ENCODE measurements at regions not wholly inside any gene's neighbourhood (a gene's known extent, or its start where the extent isn't known, plus 50 kb on each side); places are given as distances from the start of the nearest gene placed in this dataset.
"Not testable (repeated sequence)": the region's sequence is repeated elsewhere in the genome, so short reads cannot be mapped to it uniquely, and the experiment has no call there.

- Histone ChIP-seq H4K20me1 (ENCODE audit: control insufficient read depth, extremely low read depth, insufficient read depth, low read length) (no peaks in the 10 kb centered on the region), H3K4me2 (ENCODE audit: extremely low read depth, insufficient read depth, low read length) (no peak overlapping the region), H3K79me2 (ENCODE audit: control insufficient read depth, insufficient read depth, low read length) (no peaks in the 10 kb centered on the region), H3K4me1 (ENCODE audit: control insufficient read depth, extremely low read depth, insufficient read depth, low read length) (no peaks in the 10 kb centered on the region), H3K4me3 (replicated peaks in 1 of 4; ENCODE audit: control extremely low read depth in 1 of 4, insufficient read depth in 1 of 4, low read depth in 3 of 4, low read length in 4 of 4) (no peak overlapping the region), H2AFZ (ENCODE audit: low read length) (no peak overlapping the region), H3K36me3 (ENCODE audit: control insufficient read depth, insufficient read depth, low read length) (no peaks in the 10 kb centered on the region), H3K9me3 (ENCODE audit: control insufficient read depth, insufficient read depth, low read depth, low read length) (no peaks in the 10 kb centered on the region), H3K9ac (ENCODE audit: insufficient read depth, low read length) (no peak overlapping the region), H3K27me3 (ENCODE audit: control insufficient read depth, insufficient read depth, low read length) (no peaks in the 10 kb centered on the region), H3K27ac (ENCODE audit: insufficient read depth, low read length) (no peak overlapping the region)
- peak in 1 of 2 donors; percentile 39 for DNase-seq (ENCODE audit: low read depth in 2 of 2)
- TF ChIP-seq EZH2 (IDR thresholded peaks at IDR 0.05; ENCODE audit: low read length, missing control alignments), result no peak
- TF ChIP-seq, protein P1, sequence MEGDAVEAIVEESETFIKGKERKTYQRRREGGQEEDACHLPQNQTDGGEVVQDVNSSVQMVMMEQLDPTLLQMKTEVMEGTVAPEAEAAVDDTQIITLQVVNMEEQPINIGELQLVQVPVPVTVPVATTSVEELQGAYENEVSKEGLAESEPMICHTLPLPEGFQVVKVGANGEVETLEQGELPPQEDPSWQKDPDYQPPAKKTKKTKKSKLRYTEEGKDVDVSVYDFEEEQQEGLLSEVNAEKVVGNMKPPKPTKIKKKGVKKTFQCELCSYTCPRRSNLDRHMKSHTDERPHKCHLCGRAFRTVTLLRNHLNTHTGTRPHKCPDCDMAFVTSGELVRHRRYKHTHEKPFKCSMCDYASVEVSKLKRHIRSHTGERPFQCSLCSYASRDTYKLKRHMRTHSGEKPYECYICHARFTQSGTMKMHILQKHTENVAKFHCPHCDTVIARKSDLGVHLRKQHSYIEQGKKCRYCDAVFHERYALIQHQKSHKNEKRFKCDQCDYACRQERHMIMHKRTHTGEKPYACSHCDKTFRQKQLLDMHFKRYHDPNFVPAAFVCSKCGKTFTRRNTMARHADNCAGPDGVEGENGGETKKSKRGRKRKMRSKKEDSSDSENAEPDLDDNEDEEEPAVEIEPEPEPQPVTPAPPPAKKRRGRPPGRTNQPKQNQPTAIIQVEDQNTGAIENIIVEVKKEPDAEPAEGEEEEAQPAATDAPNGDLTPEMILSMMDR (conservative IDR thresholded peaks at IDR 0.05 in 1 of 2, IDR thresholded peaks at IDR 0.05 in 1 of 2; ENCODE audit: low read depth in 1 of 2, low read length in 2 of 2), result no peak
Measured at GRCh38 chr2:75833386-75833785, 122.7 kb upstream of the GCFC2 start.

- no peaks in the 10 kb centered on the region for H3K4me1 ChIP-seq (ENCODE audit: control insufficient read depth, extremely low read depth, insufficient read depth, low read length)
Measured at GRCh38 chr2:75828826-75829225, 118.1 kb upstream of the GCFC2 start.

GRCh38 chr2:75823515-75823914, 112.8 kb upstream of the GCFC2 start:
- not testable (repeated sequence) for H3K4me1 ChIP-seq (ENCODE audit: control insufficient read depth, extremely low read depth, insufficient read depth, low read length); H3K79me2 ChIP-seq (ENCODE audit: control insufficient read depth, insufficient read depth, low read length); H3K27ac ChIP-seq (ENCODE audit: insufficient read depth, low read length); H3K4me3 ChIP-seq (replicated peaks in 1 of 4; ENCODE audit: control extremely low read depth in 1 of 4, insufficient read depth in 1 of 4, low read depth in 3 of 4, low read length in 4 of 4); H3K9ac ChIP-seq (ENCODE audit: insufficient read depth, low read length); H2AFZ ChIP-seq (ENCODE audit: low read length); H3K4me2 ChIP-seq (ENCODE audit: extremely low read depth, insufficient read depth, low read length); H3K27me3 ChIP-seq (ENCODE audit: control insufficient read depth, insufficient read depth, low read length); H3K9me3 ChIP-seq (ENCODE audit: control insufficient read depth, insufficient read depth, low read depth, low read length); H4K20me1 ChIP-seq (ENCODE audit: control insufficient read depth, extremely low read depth, insufficient read depth, low read length); H3K36me3 ChIP-seq (ENCODE audit: control insufficient read depth, insufficient read depth, low read length); DNase-seq (ENCODE audit: low read depth in 2 of 2)

More at GRCh38 chr2:75828826-75829225, 118.1 kb upstream of the GCFC2 start:
- Histone ChIP-seq H3K9ac (ENCODE audit: insufficient read depth, low read length) (no peak overlapping the region), H4K20me1 (ENCODE audit: control insufficient read depth, extremely low read depth, insufficient read depth, low read length) (no peaks in the 10 kb centered on the region), H2AFZ (ENCODE audit: low read length) (no peak overlapping the region), H3K27ac (ENCODE audit: insufficient read depth, low read length) (no peak overlapping the region), H3K4me2 (ENCODE audit: extremely low read depth, insufficient read depth, low read length) (no peak overlapping the region), H3K79me2 (ENCODE audit: control insufficient read depth, insufficient read depth, low read length) (no peaks in the 10 kb centered on the region), H3K36me3 (ENCODE audit: control insufficient read depth, insufficient read depth, low read length) (no peaks in the 10 kb centered on the region), H3K9me3 (ENCODE audit: control insufficient read depth, insufficient read depth, low read depth, low read length) (no peaks in the 10 kb centered on the region), H3K27me3 (ENCODE audit: control insufficient read depth, insufficient read depth, low read length) (no peaks in the 10 kb centered on the region), H3K4me3 (replicated peaks in 1 of 4; ENCODE audit: control extremely low read depth in 1 of 4, insufficient read depth in 1 of 4, low read depth in 3 of 4, low read length in 4 of 4) (no peak overlapping the region)
- TF ChIP-seq, protein P1 (conservative IDR thresholded peaks at IDR 0.05 in 1 of 2, IDR thresholded peaks at IDR 0.05 in 1 of 2; ENCODE audit: low read depth in 1 of 2, low read length in 2 of 2), result no peak
- TF ChIP-seq EZH2 (IDR thresholded peaks at IDR 0.05; ENCODE audit: low read length, missing control alignments), result no peak
- DNase-seq (ENCODE audit: low read depth in 2 of 2), result no peak
